ENCODE measurements at regions not wholly inside any gene's neighbourhood (a gene's known extent, or its start where the extent isn't known, plus 50 kb on each side); places are given as distances from the start of the nearest gene placed in this dataset.
A peak's percentile ranks its signal among the peaks of the same experiment; 100 is the strongest.
"Not testable (repeated sequence)": the region's sequence is repeated elsewhere in the genome, so short reads cannot be mapped to it uniquely, and the experiment has no call there.

DNA sequence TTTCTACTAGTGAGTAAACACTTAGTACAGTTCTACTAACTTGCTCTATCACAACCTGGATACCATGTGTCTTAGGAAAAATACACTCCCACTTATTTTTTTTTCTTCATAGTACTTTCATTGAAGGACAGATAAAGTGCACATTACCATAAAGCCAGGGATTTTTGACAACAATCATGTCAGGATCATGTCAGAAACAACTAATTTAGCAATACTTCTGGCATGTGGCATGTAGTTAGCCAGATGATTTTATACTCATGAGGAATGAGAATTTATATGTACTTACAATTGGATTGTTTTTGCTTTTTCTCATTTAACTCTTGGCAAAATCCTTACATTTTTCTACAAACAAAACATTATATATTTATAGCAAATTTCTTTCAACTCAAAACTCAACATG, 630.7 kb upstream of the GRM3 start:
- DNase-seq (ENCODE audit: low read depth), result no peak

DNA sequence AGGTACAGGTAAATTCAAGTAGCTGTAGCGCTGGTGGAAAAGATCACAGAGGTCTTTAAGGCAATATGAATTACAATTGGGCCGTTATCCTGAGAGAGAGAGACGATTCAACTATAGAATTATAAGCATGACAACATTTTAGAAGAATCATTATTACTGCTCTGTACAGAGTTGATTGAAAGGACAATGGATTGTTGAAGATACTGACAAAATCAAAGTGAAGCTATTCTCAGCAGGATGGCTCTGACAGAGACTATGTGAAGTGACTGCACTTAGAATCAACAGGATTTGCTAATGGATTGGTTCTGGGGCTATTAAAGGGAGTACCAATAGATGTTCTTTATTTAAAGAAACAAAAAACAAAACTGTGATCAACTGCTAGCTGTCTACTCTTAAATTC, 634.8 kb upstream of the GRM3 start:
- no peak for DNase-seq (ENCODE audit: low read depth)

DNA sequence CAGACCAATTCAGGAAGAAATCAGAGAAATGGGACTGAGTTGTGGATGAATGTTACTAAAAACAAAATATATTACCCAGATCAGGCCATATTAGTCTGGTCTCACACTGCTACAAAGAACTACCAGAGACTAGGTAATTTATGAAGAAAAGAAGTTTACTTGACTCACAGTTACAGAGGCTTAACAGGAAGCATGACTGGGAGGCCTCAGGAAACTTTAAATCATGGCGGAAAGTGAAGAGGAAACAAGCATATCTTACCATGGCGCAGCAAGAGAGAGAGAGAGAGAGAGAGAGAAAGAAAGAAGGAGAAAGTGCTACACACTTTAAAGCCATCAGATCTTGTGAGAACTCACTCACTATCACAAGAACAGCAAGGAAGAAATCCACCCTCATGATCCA, 636.8 kb upstream of the GRM3 start:
- no peak for DNase-seq (ENCODE audit: low read depth)

DNA sequence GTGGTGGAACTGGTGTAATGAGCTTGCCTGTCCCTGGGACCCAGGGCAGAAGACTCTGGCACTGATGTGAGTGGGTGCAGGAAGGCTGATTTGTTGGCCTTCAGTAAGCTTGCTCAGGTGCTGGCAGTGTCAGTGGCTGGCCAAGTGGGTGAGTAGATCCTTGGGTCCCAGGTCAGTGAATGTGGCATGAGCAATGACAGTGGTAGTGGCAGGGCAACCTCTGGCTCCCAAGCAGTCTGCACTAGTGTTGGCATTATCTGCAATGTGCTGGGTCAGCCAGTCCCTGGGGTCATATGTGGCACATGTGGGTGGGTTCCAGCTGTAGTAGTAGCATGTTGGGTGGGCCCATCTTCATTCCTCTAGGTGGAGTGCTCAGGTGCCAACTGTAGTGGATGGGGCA, 640.9 kb upstream of the GRM3 start:
- no peak for DNase-seq (ENCODE audit: low read depth)

DNA sequence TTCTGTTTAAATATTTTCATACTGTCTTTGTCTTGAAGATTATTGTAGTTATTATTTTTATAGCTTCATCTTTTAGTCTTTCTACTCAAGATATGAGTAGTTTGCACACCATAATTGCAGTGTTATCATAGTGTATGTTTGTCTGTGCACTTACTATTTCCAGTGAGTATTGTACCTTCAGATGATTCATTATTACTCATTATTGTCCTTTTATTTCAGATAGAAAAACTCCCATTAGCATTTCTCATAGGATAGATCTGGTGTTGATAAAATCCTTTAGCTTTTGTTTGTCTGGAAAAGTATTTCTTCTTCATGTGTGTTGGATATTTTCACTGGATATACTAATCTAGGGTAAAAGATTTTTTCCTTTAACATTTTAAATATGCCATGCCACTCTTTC, 646.2 kb upstream of the GRM3 start:
- DNase-seq (ENCODE audit: low read depth), result no peak

DNA sequence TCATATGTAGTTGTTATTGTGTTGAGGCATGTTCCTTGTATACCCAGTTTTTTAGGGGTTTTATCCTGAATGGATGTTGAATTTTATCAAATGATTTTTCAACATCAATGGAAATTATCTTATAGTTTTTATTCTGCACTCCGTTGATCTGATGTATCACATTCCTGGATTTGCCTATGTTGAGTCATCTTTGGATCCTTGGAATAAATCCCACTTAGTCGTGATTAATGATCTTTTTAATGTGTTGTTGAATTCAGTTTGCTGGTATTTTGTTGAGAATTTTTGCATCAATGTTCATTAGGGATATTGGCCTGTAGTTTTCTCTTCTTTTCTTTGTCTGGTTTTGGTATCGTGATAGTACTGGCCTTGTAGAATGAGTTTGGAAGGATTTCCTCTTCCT, 648.6 kb upstream of the GRM3 start:
- DNase-seq (ENCODE audit: low read depth), result no peak

DNA sequence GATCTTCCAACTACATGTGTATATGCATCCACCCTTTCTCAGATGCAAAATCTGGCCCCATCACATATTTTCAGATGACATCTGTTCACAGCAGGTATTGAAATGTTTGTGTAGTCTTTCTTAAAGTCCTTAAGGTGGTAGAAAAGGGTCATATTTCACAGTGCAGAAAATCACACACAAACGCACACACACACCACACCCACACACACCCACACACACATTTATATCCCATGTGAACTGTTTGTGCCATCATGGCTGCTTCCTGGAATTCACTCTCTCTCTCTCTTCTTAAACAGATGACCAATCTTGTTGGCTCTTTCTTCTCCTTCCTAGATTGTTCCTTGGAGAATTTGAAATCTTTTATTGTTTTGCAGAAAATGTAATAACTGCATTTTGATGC, 663.0 kb upstream of the GRM3 start:
- no peak for DNase-seq (ENCODE audit: low read depth)

DNA sequence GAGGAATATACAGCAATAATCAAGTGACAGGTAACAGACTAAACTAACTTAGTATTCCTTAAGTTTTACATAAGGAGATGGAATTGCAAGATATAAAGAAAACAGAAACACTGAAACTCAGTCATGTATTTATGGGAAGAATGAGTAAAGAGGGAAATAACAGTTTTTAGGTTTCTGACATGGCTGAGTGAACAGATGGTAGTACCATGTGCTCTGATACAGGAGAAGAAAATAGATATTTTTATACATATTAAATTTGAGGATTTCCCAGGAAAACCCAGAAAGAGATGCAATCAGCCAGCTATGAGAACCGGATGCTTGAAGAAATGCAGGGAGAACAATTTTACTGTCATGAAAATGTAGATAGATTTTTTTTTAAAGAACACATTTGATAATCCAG, 669.5 kb upstream of the GRM3 start:
- no peak for DNase-seq (ENCODE audit: low read depth)

DNA sequence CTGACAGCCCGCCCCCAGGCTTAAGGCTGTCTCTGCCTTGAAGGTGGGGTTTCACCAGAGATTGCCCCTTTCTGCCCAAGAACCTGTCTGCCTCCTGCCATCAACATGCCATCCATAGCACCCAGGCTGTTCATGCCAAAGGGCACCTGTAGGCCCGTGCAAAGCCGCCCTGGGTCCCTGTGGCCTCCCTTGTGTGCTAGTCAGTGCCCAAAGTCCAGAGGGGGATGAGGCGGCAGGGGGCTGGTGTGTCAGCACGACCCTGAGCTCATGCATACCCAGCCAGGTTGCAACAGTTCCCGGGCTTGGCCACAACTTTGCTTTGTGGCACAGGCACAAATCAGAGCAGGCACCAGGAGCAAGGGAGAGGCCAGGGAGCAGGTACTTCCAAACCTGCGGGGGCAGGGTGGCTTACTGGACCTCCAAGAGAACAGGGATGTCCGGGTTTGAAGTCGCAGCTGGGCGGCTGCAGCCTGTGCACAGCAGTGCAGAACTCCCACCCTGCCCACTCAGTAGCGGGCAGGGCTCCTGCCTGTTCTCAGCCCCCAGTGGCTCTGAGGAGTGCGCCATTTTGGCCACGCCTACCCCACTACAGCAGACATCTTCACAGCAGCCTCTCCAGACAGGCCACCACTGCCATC, 671.1 kb upstream of the GRM3 start:
- DNase-seq (ENCODE audit: low read depth), result no peak

DNA sequence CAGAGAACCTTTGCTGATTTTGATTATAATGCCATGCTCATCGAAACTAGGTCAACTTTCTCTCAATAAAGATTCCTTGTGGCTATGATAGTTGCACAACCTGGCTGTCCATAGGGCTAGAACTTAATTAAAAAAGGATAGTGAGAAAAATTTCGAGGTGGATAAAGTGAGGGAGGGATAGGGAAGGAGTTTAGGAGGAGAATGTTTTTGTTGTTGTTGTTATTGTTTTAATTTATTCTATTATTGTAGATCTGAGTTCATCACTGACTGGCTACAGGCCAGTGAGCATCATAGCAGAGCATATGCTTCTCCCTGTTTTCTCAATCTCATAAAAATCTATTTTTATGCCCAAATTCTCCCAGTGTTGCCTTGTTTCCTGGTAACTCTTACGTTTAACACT, 688.7 kb upstream of the GRM3 start:
- no peak for DNase-seq (ENCODE audit: low read depth)

DNA sequence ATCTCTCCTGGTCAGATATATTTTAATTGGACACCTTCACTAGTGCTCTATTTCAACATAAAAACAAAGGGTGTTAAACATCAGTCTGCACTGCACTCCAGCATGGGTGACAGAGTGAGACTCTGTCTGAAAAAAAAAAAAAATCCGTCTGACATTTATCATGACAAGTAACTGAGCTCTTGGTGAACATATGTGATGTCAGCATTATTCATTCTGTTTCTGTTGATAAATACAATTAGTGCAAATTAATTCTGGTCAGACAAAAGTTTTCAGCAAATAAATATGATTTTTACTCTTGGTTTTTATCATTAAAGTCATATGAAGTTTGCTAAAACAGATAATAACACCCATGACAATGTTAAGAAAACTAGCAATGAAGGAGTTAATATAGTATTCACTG, 692.8 kb upstream of the GRM3 start:
- no peak for DNase-seq (ENCODE audit: low read depth)

DNA sequence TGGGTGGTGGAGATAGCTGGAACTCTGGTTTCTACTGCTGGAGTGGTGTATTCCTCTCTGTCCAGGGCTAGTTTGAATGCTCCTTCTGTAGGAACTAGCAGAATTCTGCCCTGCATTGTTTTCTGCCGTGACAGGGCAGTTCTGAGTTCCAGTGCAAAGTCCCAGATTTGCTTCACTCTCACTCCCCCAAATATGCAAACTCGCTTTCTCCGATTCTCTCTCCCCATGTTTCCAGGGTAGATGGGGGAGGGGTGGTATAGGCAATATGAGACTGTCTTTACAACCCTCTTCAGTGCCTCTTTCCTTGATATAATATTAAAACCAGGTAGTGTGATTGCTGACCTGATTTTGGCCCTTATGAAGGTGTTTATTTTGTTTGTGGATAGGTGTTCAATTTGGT, 693.3 kb upstream of the GRM3 start:
- no peak for DNase-seq (ENCODE audit: low read depth)

DNA sequence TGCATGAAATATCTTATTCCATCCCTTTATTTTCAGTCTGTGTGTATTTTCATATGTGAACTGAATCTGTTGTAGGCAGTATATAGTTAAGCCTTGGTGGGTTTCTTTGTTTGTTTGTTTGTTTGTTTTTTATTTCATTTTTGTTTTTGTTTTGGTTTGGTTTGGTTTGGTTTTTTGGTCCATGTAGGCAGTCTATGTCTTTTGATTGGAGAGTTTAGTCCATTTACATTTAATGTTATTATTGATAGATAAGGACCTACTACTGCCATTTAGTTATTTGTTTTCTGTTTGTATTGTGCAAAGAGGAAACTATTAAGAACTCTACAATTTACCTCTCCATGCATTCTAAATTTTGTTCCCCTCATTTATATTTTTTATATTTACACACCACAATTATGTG, 695.9 kb upstream of the GRM3 start:
- DNase-seq (ENCODE audit: low read depth), result no peak

DNA sequence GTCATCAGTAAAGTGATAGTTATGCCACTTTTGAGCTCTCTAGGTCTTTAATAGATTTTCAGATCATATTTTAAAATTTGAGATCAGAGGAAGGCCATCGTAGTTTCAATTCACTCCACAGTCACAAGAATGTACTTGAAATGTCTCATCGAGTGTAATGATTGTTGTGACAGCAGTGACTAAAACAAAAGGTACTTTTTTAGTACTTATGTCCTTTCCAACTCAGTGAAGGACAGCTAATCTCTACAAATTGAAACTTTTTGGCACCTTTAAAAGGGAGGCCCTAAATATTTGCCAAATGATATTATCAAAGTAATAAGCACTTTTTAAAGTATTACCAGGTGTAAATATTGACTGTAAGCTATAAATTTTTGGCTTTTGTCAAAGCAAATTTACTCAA, 702.9 kb upstream of the GRM3 start:
- no peak for DNase-seq (ENCODE audit: low read depth)

DNA sequence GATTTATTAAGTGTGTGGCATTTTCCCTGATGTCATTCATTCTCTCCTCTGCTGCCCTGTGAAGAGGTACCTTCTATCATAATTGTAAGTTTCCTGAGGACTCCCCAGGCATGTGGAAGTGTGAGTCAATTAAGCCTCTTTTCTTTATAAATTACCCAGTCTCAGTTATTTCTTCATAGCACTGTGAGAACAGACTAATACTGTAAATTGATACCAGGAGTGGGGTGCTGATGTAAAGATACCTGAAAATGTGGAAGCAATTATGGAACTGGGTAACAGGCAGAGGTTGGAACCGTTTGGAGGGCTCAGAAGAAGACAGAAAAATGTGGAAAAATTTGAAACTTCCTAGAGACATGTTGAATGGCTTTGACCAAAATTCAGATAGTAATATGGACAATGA, 711.8 kb upstream of the GRM3 start:
- DNase-seq (ENCODE audit: low read depth), result no peak

DNA sequence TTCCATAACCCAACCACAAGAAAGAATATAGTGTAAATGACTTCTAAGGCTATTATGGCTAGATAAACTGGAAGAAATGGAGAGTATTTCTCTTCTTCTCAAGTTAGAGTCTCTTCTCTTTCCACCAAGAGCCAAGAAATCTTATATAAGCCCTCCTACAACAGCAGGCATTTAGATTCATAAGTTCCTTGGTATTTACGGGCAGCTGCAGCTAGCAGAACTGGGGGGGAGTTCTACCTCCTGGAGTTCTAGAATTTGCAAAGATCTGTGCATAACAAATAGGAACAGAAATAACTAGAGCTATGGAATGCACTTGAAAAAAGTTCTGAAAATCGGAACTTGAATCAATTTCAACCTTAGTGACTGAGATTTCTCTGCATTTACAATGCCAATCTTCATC, 715.2 kb upstream of the GRM3 start:
- no peak for DNase-seq (ENCODE audit: low read depth)

DNA sequence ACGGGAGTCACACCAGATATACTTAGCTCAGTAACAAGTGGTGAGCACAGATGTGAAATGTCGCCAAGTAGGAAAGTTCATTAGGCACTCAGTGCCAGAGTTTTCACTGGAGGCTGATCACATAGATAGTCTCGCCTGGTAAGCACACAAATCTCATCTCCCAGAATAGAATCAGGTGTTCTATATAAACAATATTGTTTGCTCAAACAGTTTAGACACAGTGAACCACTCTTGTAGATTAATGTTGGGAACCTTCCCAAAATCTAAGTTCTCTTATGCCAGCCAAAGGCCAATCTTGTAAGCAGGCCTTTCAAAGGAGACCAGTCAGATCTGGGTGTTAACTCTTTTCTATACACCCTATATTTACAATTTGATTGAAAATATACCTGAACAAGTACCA, 716.5 kb upstream of the GRM3 start:
- DNase-seq (ENCODE audit: low read depth), result no peak

DNA sequence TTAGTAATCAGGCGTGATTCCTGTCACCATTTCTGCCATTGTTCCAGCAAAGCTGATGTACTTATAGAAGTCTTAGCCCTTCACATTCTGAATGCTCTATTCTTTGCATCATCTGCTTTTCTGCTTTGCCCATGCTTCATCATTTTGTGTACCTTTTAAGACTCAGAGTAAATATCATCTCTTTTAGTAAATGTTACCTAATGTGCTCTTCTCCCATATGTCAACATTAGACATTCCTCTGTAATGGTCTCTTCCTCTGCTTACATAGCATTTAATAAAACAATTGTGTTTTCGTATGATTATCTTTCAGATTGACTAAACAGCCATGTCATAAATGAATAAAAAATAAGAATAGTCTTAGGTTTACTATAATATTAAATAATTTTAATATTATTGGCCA, 719.6 kb upstream of the GRM3 start:
- DNase-seq (ENCODE audit: low read depth), result no peak

DNA sequence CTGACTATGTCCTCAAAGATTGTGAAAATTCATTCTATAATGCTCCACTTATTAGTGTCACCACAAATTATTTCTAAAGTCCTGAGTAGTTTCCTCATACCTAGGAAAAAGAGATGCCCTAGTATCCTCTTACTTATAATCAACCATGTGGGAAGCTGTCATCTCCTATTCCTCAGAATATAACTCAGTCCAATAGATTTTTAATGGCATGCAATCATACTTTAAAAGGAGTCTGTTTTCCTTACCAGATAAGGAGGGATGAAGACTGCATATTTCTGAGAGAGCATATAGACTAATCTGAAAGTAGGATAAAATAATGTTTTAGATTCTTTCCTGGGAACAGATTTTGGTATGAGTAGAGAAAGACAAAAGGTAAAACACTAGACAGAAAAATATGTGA, 727.7 kb upstream of the GRM3 start:
- DNase-seq (ENCODE audit: low read depth), result no peak

DNA sequence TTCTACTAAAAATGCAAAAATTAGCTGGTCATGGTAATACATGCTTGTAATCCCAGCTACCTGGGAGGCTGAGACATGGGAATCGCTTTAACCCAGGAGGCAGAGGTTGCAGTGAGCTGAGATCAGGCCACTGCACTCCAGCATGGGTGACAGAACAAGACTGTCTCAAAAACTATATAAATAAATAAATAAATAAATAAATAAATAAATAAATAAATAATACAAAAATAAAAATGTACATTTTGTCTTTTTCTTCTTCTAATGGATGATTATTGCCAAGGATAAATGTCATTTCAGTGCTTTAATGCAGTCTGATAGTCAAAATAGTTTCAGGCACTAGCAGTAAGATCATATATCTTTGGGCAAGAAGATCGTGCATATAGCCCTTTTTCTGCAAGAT, 727.6 kb upstream of the SEMA3D start:
- DNase-seq (ENCODE audit: low read depth), result no peak

DNA sequence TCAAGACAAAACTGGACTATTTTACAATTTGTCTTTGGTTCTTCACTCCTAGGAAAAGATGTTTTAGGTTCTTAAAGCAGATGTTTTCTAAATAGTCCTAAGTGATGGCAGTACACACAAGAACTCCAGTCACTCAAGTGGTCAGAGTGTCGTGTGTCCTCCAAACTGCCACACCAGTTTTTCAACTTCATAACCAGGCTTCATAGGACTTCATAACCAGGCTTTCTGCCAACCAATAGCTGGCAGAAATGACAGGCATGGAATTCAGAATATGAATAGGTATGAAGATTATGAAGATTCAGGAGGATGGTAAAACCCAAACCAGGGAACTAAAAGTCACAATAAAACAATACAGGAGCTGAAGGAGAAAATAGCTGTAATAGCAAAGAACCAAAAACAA, 721.2 kb upstream of the SEMA3D start:
- no peak for DNase-seq (ENCODE audit: low read depth)

DNA sequence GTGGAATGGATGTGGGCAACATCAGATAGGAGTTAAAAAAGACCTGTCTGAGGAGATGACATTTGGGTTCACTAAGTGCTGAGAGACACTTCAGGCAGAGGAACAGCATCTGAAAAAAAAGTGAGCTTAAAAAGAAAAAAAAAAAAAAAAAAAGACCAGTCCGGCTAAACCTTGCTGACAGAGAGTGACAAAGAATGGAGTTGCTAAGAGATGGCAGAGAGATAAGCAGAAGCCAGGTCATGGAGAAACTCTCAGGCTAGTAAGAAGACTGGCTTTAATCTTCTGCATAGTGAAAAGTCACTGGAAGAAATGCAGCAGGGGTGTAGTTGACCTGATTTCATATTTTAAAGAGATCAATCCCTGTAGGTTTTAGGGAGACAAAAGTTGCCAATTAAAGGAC, 711.1 kb upstream of the SEMA3D start:
- no peak for DNase-seq (ENCODE audit: low read depth)

DNA sequence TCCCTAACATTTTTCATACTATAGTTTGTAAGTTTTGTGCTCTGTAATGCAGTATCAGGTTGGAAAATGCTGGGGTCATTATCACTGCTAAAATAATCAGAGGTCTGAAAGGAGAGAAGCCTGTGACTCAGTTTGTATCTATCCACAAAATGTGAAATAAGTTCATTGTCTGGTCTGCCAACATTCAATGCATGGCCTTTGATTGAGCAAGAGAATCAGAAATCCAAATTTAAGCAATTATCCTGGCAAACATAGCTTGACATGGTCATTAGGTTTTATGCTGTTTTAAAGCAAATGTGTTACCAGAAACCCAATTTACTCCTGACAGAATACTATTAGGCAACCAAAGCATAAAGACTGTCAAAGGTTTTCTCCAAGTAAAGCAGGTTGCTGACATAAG, 709.7 kb upstream of the SEMA3D start:
- DNase-seq (ENCODE audit: low read depth), result peak; percentile 52

DNA sequence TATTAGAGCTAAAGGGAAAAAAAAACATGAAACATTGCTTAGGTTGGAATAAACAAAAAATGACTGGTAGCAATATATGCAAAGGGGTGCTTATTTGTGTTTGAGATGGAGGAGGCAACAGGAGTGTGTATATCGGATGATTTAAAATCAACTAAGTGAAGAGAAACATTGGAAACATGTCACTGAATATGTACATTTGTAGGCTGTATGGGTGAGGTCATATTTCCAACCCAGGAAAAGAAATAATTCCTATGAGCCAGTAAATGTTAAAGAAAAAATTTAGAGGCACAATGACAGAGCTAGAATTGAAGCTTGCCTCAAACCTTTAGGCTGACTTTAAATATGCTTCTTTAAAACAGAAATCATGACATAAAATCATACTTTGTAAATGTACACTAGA, 709.0 kb upstream of the SEMA3D start:
- no peak for DNase-seq (ENCODE audit: low read depth)

DNA sequence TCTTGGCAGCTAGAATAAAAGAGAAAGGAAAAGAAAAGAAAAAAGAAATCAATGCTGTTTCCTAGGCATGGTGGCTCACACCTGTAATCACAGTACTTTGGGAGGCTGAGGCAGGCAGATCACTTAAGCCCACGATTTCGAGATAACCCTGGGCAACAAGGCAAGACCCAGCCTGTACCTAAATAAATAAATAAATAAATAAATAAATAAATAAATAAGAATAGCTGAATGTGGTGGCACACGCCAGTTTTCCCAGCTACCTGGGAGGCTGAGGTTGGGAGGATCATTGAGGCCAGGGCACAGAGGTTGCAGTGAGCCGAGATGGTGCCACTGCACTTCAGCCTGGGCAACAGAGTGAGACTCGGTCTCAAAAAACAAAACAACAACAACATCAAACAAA, 705.0 kb upstream of the SEMA3D start:
- not testable (repeated sequence) for DNase-seq (ENCODE audit: low read depth)

Measured in fibroblast of gingiva (primary cell).